Ishikawa (cell line): ENCODE measurements at regions not wholly inside any gene's neighbourhood (a gene's known extent, or its start where the extent isn't known, plus 50 kb on each side); places are given as distances from the start of the nearest gene placed in this dataset.

ENCODE experiments used
- EGR1 ChIP-seq: IDR thresholded peaks from 2 replicates; pipeline ENCODE4 v1.6.1; 2012
- EP300 ChIP-seq: IDR thresholded peaks from 2 replicates; pipeline ENCODE4 v1.6.1; 2012; ENCODE audit warnings: borderline replicate concordance
- FOXM1 ChIP-seq: IDR thresholded peaks from 2 replicates; pipeline ENCODE4 v1.6.1; 2012; ENCODE audit warnings: low read depth, borderline replicate concordance
- RAD21 ChIP-seq: IDR thresholded peaks from 2 replicates; pipeline ENCODE4 v1.6.1; 2012; ENCODE audit warnings: low read depth
- TAF1 ChIP-seq: IDR thresholded peaks from 2 replicates; pipeline ENCODE4 v1.6.1; 2012; ENCODE audit warnings: low read depth, mild to moderate bottlenecking
- TCF12 ChIP-seq: IDR thresholded peaks from 2 replicates; pipeline ENCODE4 v1.6.1; 2012; ENCODE audit warnings: low read depth
- TEAD4 ChIP-seq: IDR thresholded peaks from 2 replicates; pipeline ENCODE4 v1.6.1; 2012
- YY1 ChIP-seq: IDR thresholded peaks from 2 replicates; pipeline ENCODE4 v1.6.1; 2012; ENCODE audit warnings: low read depth
- TF ChIP-seq, protein P1 (sequence below): IDR thresholded peaks from 2 replicates; pipeline ENCODE4 v1.6.1; 2012
- TF ChIP-seq, protein P2 (sequence below): IDR thresholded peaks from 2 replicates; pipeline ENCODE4 v1.6.1; 2012; ENCODE audit warnings: low read depth, mild to moderate bottlenecking
- TF ChIP-seq, protein P3 (sequence below): IDR thresholded peaks from 2 replicates; pipeline ENCODE4 v1.6.1; 2012

GRCh38 chr4:141580523-141580922 lies 55.9 kb upstream of the IL15 start:
- no peak for TF ChIP-seq FOXM1
- TF ChIP-seq, protein P1, sequence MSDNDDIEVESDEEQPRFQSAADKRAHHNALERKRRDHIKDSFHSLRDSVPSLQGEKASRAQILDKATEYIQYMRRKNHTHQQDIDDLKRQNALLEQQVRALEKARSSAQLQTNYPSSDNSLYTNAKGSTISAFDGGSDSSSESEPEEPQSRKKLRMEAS: no peak
- TF ChIP-seq, protein P2, sequence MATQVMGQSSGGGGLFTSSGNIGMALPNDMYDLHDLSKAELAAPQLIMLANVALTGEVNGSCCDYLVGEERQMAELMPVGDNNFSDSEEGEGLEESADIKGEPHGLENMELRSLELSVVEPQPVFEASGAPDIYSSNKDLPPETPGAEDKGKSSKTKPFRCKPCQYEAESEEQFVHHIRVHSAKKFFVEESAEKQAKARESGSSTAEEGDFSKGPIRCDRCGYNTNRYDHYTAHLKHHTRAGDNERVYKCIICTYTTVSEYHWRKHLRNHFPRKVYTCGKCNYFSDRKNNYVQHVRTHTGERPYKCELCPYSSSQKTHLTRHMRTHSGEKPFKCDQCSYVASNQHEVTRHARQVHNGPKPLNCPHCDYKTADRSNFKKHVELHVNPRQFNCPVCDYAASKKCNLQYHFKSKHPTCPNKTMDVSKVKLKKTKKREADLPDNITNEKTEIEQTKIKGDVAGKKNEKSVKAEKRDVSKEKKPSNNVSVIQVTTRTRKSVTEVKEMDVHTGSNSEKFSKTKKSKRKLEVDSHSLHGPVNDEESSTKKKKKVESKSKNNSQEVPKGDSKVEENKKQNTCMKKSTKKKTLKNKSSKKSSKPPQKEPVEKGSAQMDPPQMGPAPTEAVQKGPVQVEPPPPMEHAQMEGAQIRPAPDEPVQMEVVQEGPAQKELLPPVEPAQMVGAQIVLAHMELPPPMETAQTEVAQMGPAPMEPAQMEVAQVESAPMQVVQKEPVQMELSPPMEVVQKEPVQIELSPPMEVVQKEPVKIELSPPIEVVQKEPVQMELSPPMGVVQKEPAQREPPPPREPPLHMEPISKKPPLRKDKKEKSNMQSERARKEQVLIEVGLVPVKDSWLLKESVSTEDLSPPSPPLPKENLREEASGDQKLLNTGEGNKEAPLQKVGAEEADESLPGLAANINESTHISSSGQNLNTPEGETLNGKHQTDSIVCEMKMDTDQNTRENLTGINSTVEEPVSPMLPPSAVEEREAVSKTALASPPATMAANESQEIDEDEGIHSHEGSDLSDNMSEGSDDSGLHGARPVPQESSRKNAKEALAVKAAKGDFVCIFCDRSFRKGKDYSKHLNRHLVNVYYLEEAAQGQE: no peak
- no peak for TF ChIP-seq RAD21
- no peak for TF ChIP-seq TAF1
- no peak for TF ChIP-seq EGR1
- TF ChIP-seq EP300: no peak
- TF ChIP-seq TEAD4: no peak
- TF ChIP-seq, protein P3, sequence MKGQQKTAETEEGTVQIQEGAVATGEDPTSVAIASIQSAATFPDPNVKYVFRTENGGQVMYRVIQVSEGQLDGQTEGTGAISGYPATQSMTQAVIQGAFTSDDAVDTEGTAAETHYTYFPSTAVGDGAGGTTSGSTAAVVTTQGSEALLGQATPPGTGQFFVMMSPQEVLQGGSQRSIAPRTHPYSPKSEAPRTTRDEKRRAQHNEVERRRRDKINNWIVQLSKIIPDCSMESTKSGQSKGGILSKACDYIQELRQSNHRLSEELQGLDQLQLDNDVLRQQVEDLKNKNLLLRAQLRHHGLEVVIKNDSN: no peak
- no peak for TF ChIP-seq YY1
- TF ChIP-seq TCF12: no peak
